ENCODE measurements at regions not wholly inside any gene's neighbourhood (a gene's known extent, or its start where the extent isn't known, plus 50 kb on each side); places are given as distances from the start of the nearest gene placed in this dataset.

DNA sequence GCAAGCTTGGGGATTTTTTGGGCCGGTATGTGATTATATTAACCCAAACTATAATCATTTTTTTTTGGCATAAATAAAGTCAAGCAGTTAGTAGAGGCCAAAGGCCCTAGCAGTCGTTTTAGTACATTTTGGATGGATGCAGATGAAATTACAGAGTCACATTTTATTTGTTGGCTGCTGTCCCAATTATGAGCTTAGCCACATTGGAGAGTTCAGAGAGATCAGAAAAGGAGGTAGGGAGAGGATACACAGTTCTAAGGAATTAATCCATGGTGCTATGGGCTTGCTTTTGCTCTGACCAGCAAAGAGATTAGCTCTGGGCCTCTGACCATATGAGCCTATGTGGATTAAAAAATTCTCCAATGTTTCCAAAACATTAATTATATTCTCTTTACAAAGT, 395.1 kb downstream of the RAPGEF2 start:
- DNase-seq (ENCODE audit: extremely low read depth, low read depth) = no peak

DNA sequence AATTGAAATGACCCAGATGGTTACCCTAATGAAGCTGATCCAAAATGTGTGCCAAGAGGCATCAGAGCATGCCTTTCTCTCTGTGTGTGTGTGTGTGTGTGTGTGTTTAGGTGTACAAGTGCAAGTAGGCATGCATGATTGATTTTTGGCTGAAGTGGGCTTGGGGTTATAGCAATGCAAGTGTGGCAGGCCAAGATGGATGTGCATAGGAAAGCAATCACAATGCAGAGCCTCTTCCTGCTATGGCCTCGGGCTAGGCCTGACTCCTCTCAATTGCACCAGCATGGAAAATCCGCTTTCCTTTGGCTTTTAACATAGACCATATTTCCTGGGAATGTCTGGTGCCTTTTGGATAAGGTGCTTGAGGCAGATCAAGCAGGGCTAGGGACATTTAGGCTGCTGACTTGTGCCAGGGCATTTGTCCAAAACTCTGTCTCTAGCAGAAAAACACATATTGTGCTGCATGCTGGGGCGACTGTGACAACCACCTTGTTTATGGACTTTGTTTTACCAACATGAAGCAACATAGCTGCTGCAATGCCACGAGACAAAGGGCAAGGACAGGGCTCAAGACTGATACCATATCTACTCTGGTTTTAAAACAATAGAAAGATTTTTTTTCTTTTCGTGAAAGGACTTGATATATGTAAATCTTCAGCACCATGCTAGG, 395.7 kb downstream of the RAPGEF2 start:
- no peak for DNase-seq (ENCODE audit: extremely low read depth, low read depth)

DNA sequence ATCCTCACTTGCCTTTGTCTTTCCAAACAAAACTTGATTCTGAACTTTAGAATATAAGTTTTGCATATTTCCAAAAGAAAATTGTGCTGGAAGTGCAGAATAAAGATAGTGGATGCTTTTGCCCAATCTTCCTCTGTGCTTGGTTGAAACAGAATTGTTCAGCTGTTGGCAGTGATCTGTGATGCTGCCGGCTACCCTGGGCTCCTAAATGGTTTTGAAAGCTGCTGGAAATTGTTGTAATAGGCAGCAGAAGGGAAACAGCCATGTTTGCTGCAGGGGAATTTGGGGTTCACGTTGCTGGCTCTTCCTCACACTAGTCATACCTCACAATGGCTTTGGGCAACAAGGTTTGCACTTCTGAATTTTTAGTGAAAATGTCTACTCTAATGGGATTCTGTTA, 398.0 kb downstream of the RAPGEF2 start:
- no peak for DNase-seq (ENCODE audit: extremely low read depth, low read depth)

DNA sequence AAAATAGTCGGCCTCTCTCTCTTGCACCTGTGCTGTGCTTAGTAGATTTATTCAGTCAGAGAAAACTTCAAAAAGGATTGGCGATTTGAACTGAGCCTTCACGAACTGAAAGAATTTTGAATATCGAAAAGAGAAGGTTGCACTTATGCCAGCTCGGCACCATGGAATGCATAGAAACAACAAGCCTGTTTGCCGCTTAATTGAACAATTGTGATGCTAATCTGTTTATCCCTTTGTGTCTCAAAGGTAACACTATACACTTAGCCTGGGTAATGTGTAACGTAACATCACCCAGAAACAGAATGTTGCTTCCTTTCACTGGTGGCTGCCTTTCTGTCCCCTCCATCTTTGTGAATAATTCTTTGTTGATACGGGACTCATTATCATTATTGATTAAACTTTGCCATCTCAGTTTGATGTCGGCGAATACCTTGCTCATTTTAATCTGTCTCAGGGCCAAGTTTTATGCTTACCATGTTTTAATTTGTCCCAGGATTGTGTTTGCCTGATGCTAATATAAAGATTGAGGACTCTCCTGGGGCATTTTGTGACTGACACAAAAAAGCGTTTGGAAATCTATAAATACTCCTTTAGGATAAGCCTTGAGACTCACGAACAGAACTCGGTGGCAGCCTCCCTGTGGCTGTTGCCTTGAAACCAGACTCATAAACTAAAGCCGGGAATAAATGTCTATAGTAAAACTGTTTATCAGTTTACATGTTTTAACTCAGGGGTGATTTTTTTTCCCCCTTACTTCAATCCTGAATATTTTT, 400.5 kb downstream of the RAPGEF2 start:
- DNase-seq (ENCODE audit: extremely low read depth, low read depth) = no peak

DNA sequence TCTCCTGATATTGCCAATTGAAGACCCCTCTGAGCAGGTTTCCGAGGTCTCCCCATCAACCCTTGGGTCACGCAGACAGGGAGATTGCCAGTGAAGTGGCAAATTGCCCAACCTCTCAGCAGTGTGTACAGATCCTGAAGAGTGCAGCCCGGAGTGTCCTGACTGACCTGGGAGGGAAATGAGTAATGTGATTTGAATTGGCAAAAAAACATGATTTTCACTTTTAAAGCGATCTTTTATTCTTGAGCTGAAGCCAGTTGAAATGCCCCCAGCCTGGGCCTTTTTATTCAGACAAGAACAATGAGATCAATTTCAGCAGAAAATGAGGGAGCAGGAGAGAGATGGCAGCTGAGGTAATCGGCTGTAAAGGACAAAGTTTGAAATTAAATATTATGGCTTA, 401.8 kb downstream of the RAPGEF2 start:
- no peak for DNase-seq (ENCODE audit: extremely low read depth, low read depth)

DNA sequence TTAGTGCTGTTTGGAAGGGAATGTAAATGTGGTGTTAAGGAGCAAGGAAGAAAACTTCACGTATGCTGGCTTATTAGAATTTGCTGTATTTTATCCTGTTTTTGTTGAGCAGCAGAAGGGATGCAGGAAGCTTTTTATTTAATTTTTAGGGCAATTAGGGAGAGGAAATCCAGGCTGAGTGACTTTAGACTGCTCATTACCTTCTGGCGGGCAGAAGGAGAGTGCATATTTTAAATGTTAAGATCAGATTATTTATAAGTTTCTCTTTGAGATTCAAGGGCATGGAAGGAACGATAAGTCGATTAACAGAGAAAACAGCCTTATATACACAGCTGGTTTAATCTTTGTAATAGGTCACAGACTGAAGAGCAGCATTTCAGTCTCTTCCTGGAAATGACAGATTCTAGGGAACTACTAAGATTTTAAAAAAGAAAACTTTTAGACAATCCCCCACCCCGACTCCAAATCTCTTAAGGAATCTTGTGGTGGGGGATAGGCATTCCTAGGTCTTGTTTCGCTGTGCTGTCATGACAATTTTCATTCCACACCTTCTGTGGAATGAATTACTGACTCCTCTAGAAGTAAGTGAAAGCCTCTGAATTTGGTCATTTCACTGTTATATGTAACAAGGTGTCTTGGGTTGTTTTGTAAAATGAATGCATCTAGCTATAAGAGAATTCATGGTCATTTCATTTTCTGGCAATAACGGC, 402.5 kb downstream of the RAPGEF2 start:
- no peak for DNase-seq (ENCODE audit: extremely low read depth, low read depth)

DNA sequence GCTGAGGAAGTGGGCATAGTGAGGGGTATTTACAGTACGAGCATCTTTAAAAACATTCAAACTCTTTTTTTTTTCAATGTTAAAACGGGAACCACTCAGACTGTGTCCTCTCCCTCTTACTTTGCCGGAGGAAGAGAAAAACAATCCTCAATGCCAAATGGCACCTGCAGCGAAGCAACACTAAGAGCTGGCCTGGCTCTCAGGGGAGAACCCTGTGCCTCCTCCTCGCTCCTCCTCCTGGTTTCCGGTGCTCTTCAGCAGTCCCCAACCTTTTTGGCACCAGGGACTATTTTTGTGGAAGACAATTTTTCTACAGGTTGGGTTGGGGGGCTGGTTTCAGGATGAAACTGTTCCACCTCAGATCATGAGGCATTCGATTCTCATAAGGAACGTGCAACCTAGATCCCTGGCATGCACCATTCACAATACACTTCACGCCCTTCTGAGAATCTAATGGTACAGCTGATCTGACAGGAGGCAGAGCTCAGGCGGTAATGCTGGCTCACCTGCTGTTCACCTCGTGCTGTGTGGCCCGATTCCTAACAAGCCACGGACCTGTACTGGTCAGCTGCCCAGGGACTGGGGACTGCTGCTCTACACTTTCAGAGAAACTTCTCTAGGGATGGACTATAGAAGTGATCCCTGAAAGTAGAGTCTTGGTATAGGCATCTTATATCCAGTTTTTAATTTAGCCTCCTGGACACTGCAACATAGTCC, 404.1 kb downstream of the RAPGEF2 start:
- no peak for DNase-seq (ENCODE audit: extremely low read depth, low read depth)

DNA sequence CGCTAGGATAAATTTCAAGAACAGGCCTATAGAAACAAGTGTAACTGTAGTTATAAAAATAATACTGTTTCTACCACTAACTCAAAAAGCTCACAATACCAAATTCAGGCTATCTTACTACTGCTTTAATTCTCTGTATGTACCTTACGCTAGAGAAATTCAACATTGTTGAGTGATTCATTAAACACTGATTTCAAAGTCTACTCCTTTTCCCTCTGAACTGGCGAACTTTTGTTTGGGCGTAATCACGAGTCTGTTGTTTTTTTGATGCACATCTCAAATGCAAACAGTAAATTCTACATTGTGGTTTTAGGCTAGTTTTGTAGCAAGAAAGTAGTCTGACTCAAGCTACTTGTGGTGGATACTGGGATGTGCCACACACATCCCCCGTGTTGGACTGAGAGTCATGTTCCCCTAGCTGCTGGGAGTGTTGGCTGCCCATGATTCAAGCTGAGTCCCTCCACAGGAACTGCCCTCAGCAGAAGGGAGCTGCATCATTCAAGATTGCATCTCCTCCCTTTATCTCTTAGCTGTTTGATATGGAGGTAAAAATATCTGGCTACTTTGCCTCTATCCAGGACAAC, 406.1 kb downstream of the RAPGEF2 start:
- no peak for DNase-seq (ENCODE audit: extremely low read depth, low read depth)

DNA sequence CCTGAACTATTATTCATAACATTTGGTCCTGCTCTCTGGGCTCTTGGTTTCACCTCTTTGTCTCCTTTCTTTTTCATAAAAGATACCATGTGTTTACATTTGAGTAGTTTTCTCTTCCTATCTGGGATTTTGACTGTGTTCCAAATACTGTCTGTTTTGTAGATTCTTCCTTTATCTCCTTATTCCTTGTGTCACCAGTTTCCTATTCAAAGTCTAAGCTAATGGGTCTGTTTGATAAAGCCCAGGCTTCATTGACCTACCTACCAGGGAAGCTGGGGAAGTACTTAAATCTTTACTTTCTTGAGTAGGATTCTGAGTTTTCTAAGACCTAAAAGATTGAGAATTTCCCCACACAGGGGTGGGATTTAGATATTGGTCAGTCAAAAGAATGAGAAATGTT, 409.5 kb downstream of the RAPGEF2 start:
- no peak for DNase-seq (ENCODE audit: extremely low read depth, low read depth)

DNA sequence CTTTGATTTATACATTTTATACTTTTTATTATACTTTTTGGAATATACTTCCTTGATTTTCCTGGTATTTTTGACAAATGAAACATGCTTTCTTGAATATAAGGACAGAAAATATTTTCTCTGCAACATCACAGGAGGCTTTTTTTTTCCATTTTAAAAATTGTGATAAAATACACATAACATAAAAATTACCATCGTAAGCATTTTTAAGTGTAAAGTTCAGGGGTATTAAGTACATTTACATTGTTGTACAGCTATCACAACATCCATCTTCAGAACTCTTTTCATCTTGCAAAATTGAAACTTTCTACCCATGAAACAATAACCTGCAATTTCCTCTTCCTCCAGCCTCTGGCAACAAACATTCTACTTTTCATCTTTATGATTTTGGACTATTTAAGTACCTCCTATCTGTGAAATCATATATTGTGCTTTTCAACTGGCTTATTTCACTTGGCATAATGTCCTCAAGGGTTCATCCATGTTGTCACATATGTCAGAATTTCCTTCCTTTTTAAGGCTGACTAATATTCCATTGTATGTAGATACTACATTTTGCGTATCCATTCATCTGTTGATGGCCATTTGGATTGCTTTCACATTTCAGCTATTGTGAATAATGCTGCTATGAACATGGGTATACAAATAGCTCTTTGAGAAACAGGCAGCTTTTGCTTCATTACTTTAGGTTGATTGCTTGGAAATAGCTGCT, 412.6 kb downstream of the RAPGEF2 start:
- DNase-seq (ENCODE audit: extremely low read depth, low read depth) = no peak

DNA sequence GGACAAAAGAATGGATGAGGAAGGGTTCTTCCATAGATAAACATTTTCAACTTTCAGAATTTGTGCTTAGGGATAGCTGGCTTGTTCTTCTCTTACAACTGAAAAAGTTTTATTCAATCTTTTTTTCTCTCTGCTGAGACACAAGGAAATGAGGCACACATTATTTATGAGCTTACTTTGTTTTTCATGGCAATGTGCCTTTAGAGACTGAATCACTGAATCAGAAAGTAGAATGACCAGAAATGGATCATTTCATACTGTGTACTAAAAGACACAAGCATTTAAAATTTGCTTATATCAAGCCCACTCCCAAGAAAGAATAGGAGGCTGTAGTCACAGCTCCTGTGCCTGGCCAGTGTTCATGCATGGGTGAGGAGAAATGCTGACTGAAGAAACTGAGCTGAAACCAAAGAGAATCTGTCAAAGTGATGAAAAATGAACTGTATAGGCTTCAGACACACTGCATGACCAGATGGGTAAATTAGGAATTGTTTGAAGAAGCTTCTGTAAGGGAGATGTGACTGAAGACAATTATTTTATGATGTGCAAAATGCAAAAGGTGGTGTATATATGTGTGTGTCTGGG, 413.8 kb downstream of the RAPGEF2 start:
- no peak for DNase-seq (ENCODE audit: extremely low read depth, low read depth)

DNA sequence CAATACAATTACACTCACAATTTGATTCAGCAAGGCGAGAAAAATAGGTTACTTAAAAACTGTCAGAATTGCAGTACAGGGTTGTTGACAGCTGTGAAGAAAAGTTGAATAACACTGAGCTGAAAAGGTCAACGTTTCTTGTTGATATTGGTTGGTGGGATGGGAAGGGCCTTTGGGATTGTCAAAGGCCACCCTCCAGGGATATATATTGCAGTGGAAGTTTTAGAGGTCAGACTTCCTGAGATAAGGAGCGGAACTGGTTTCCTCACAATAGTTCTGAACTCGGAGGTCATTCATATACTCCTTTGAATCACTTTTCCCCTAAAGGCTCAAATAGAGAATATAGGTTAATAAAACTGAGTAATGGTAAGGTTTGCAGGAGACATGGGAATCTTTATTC, 417.2 kb downstream of the RAPGEF2 start:
- DNase-seq (ENCODE audit: extremely low read depth, low read depth) = no peak

DNA sequence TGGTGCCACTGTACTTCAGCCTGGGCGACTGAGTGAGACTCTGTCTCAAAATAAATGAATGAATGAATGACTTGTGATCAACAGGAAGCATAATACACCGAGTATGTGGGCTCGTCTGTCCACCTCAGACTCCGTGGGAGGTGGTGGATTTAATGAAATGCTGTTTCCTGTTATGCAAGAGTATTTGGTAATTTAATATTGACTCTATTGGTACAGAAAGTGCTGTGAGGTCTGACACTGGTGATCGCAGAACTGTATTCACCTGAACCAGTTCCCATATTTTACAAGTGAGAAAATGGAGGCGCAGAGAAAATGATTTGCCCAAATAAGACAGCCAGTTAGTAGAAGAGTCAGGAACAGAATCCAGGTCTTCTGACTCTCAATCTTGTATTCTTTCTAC, 423.3 kb downstream of the RAPGEF2 start:
- DNase-seq (ENCODE audit: extremely low read depth, low read depth) = no peak

DNA sequence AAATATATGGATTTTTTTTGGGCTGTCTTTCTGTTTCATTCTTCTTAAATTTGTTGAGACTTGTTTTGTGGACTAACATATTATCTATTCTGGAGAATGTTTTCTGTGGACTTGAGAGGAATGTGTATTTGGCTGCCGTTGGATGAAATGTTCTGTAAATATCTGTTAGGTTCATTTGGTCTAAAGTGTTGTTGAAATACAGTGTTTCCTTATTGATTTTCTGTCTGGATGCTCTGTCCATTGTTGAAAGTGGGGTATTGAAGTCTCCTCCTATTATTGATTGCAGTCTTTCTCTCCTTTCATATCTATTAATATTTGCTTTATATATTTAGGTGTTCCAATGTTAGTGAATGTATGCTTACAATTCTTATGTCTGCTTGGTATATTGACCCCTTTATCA, 431.8 kb downstream of the RAPGEF2 start:
- DNase-seq (ENCODE audit: extremely low read depth, low read depth) = no peak

DNA sequence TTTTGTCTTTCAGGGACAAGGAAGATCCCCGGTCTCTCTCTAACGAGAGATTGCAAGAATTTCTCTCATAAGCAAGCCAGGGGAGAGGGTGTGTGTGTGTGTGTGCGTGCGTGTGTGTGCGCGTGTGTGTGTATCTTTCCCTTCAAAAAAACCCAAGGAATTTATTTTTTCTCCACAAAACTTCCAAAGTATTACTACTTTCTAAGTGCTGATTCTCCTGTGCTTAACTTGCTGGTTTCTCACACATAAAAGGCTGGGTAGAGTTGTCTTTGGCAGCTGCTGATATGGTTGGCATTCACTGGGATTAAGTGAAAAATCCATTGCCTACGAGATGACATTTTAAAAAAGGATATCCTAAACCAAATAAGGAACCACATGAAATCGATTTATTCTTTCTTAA, 435.7 kb downstream of the RAPGEF2 start:
- DNase-seq (ENCODE audit: extremely low read depth, low read depth) = no peak

DNA sequence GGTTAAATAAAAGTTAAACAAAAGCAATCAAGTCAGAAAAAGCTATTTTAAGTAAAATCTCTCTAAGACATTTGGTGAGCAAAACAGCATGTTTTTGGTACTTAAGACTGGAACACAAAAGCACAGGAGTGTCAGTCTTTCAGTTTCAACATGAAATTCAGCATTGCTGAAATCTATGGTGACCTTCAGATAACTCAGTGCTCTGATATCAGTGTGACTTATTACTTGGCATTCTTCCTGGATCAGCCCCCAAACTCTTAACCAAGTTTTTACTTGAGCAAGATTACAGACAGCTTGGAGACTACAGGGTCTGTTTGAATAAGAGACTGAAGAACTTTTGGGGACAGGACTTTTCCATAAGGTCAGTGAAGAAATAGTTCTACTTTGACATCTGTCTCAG, 437.2 kb downstream of the RAPGEF2 start:
- no peak for DNase-seq (ENCODE audit: extremely low read depth, low read depth)

DNA sequence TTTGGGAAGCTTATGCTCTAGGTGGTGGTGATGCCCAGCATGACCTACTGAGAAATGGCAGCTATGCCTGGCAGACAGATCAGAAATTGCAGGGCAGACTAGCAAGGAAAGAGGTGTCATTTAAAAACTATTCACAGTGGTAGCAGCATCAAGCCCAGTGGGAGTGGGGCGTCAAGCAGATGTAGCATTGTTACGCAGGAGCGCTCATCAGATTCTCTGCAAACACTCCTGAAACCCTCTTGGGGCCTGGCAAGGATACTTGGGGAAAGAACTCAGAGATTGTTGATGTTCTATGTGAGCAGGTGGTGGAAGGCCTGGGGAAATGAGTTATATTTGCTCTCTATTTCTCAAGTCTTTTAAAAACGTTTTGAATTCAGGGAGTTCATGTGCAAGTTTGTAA, 437.6 kb downstream of the RAPGEF2 start:
- no peak for DNase-seq (ENCODE audit: extremely low read depth, low read depth)

DNA sequence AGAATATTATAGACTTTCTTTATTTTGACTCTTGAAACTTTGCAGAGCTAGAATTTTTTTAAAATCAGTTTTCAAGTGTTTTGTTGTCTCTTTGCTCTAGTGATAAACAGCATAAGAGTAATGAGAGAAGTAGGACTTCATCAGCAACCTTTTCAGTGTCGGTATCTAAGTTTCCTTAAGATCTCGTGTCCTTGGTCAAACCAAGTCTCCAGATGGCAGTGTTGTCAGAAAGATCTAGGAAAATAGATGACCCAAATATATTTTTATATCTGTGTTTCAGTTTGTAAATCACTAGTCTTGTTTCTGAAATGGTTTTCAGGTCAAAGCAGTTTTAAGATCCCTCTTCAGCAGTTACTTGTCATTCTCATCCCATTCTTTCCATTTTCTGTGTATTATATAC, 438.3 kb downstream of the RAPGEF2 start:
- no peak for DNase-seq (ENCODE audit: extremely low read depth, low read depth)

DNA sequence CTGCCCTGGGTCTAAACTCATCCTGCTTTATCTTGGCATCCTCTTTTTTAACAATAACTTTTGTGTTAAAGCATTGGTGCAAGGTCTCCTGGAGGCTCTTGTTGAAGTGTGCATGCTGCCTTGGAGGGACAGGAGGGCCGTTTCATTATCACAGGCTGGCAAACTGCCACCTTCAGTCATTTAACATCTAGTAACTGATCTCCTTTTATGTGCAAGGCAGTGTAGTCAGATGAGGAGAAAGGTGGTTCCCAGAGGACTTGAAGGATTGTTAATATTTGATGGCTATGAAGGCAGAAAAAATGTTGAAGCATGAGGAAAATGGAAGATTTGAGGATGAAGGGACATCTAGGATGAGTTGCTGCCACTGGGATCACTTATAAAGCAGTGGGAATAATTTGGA, 439.4 kb downstream of the RAPGEF2 start:
- DNase-seq (ENCODE audit: extremely low read depth, low read depth) = no peak

DNA sequence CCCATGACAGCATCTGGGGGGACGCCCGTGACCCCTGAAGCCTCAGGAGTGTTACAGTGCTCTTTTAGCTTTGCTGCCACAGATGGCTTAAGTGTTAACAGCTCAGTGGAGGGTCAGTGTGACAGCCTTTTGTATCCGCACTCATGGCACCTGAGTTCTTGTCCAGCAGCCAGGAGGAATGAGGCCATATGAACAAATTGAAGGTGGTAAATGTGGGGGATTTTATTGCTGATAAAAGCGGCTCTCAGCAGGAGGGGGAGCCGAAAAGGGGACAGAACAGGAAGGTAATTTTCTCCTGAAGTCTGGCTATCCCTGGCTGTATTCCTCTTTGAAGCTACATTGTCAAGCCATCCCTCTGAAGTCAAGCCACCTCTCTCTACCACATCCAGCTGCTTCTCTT, 441.0 kb downstream of the RAPGEF2 start:
- DNase-seq (ENCODE audit: extremely low read depth, low read depth) = no peak
